NCI-H146 (cell line): ENCODE measurements at regions not wholly inside any gene's neighbourhood (a gene's known extent, or its start where the extent isn't known, plus 50 kb on each side); places are given as distances from the start of the nearest gene placed in this dataset.

Experiments
- DNase-seq: peaks from one replicate; lab custom pipeline; 2025; lab: John Stamatoyannopoulos, UW

- no peak for DNase-seq
Measured at GRCh38 chr5:54644226-54644625, 126.7 kb downstream of the SNX18 start.

- DNase-seq, result no peak
Measured at GRCh38 chr5:54643685-54644106, 126.1 kb downstream of the SNX18 start.

GRCh38 chr5:54639621-54640020, 122.1 kb downstream of the SNX18 start:
- DNase-seq, result no peak

- DNase-seq, result no peak
Measured at GRCh38 chr5:54638106-54638505, 120.5 kb downstream of the SNX18 start.

GRCh38 chr5:54637654-54638053, 120.1 kb downstream of the SNX18 start:
- DNase-seq, result no peak

GRCh38 chr5:54634089-54634488, 116.5 kb downstream of the SNX18 start:
- DNase-seq, result no peak

GRCh38 chr5:54632131-54632701, 114.7 kb downstream of the SNX18 start:
- DNase-seq, result no peak

- no peak for DNase-seq
Measured at GRCh38 chr5:54630738-54631359, 113.3 kb downstream of the SNX18 start.

GRCh38 chr5:54629115-54629514, 111.6 kb downstream of the SNX18 start:
- DNase-seq, result no peak

GRCh38 chr5:54628050-54628449, 110.5 kb downstream of the SNX18 start:
- no peak for DNase-seq

- DNase-seq, result no peak
Measured at GRCh38 chr5:54626407-54626806, 108.8 kb downstream of the SNX18 start.

- DNase-seq, result no peak
Measured at GRCh38 chr5:54624805-54625568, 107.4 kb downstream of the SNX18 start.

GRCh38 chr5:54621709-54622108, 104.2 kb downstream of the SNX18 start:
- no peak for DNase-seq

- no peak for DNase-seq
Measured at GRCh38 chr5:54621048-54621447, 103.5 kb downstream of the SNX18 start.

GRCh38 chr5:54620141-54620933, 102.8 kb downstream of the SNX18 start:
- no peak for DNase-seq

GRCh38 chr5:54619731-54620130, 102.2 kb downstream of the SNX18 start:
- DNase-seq, result no peak

GRCh38 chr5:54616518-54617220, 99.1 kb downstream of the SNX18 start:
- DNase-seq, result no peak

GRCh38 chr5:54616031-54616430, 98.5 kb downstream of the SNX18 start:
- no peak for DNase-seq

GRCh38 chr5:54615381-54615780, 97.8 kb downstream of the SNX18 start:
- DNase-seq, result no peak

GRCh38 chr5:54612711-54613110, 95.2 kb downstream of the SNX18 start:
- DNase-seq, result no peak

GRCh38 chr5:54611290-54611951, 93.9 kb downstream of the SNX18 start:
- DNase-seq, result no peak
